ENCODE measurements at regions not wholly inside any gene's neighbourhood (a gene's known extent, or its start where the extent isn't known, plus 50 kb on each side); places are given as distances from the start of the nearest gene placed in this dataset.

GRCh38 chr18:60146220-60146960 is 226.2 kb downstream of the MC4R start:
- Histone ChIP-seq H2BK5ac (ENCODE audit: low read depth, low read length) (no peak overlapping the region), H3K4me2 (ENCODE audit: insufficient read depth in 1 of 2, low read depth in 2 of 2, low read length in 2 of 2) (no peak overlapping the region), H2BK12ac (ENCODE audit: low read depth, low read length) (no peak overlapping the region), H2AFZ (ENCODE audit: low read length) (no peak overlapping the region), H2BK15ac (ENCODE audit: low read length) (no peak overlapping the region), H2AK5ac (ENCODE audit: low read depth, low read length) (no peak overlapping the region), H3K27ac (ENCODE audit: low read depth, low read length) (no peak overlapping the region), H3K18ac (ENCODE audit: extremely low read depth, low read length) (no peak overlapping the region), H3K23me2 (ENCODE audit: low read depth, low read length) (no peaks in the 10 kb centered on the region), H3K36me3 (ENCODE audit: control insufficient read depth in 2 of 4, insufficient read depth in 4 of 4, low read length in 3 of 4) (no peaks in the 10 kb centered on the region), H3K9me3 (ENCODE audit: insufficient read depth in 2 of 2, low read depth in 1 of 2, low read length in 1 of 2) (no peaks in the 10 kb centered on the region), H2BK20ac (ENCODE audit: low read length) (no peak overlapping the region), H3K4me1 (replicated peaks in 1 of 4; ENCODE audit: control insufficient read depth in 3 of 4, insufficient read depth in 4 of 4, low read length in 3 of 4) (no peaks in the 10 kb centered on the region), H3K14ac (ENCODE audit: insufficient read length) (no peak overlapping the region), H3K79me2 (ENCODE audit: control insufficient read depth in 1 of 2, insufficient read depth in 2 of 2, low read length in 2 of 2) (no peaks in the 10 kb centered on the region), H2BK120ac (replicated peaks; ENCODE audit: low read depth, low read length) (no peak overlapping the region), H3K79me1 (ENCODE audit: low read depth, low read length) (no peaks in the 10 kb centered on the region), H3K27me3 (replicated peaks in 1 of 4; ENCODE audit: control insufficient read depth in 3 of 4, extremely low read depth in 1 of 4, insufficient read depth in 3 of 4, low read length in 3 of 4) (no peaks in the 10 kb centered on the region), H4K5ac (ENCODE audit: insufficient read length, low read depth, low read length) (no peak overlapping the region), H3K23ac (ENCODE audit: insufficient read length) (no peak overlapping the region), H4K8ac (ENCODE audit: extremely low read depth, insufficient read depth, low read length) (no peak overlapping the region), H3K4ac (replicated peaks; ENCODE audit: insufficient read length, low read depth, low read length) (no peak overlapping the region), H3K56ac (replicated peaks; ENCODE audit: insufficient read length, low read depth, low read length) (no peak overlapping the region), H3K9ac (replicated peaks in 1 of 4; ENCODE audit: extremely low read depth in 1 of 4, low read depth in 3 of 4, low read length in 3 of 4) (no peak overlapping the region), H3K4me3 (ENCODE audit: extremely low read depth in 1 of 4, insufficient read depth in 2 of 4, low read depth in 3 of 4, low read length in 4 of 4) (no peak overlapping the region), H4K20me1 (replicated peaks in 1 of 2; ENCODE audit: control insufficient read depth in 1 of 2, insufficient read depth in 2 of 2, low read length in 2 of 2) (no peaks in the 10 kb centered on the region), H4K91ac (replicated peaks; ENCODE audit: insufficient read length, low read length) (no peak overlapping the region)
- CTCF ChIA-PET (ENCODE audit: partially characterized antibody) = interaction anchor here (0.6 to 1.4 kb wide), 2 partner anchors 16 to 150 kb away, joined by 3 to 6 read pairs; no protein-coding TSS in a partner anchor
- FAIRE-seq (no peak), DNase-seq (ENCODE audit: low read depth in 1 of 2, low spot score in 2 of 2) (no peak)
- POLR2A ChIA-PET (ENCODE audit: partially characterized antibody) = interaction anchor here (0.7 kb wide), 1 partner anchor 636 kb away, joined by 3 read pairs; no protein-coding TSS in a partner anchor
- 96% methylated on average over 11 of the region's 11 CpGs; no CpG with 5 or more reads in 1 of the 2 experiments for WGBS, 2 experiments (ENCODE audit: extremely low coverage in 1 of 2, insufficient coverage in 1 of 2, insufficient read length in 1 of 2, insufficient replicate concordance in 2 of 2, low coverage in 1 of 2, low lambda C conversion rate in 2 of 2, missing lambda C conversion rate in 1 of 2)
- TF ChIP-seq HDAC2 (IDR thresholded peaks at IDR 0.05; ENCODE audit: borderline replicate concordance in 1 of 2, low read depth in 2 of 2, low read length in 2 of 2) = no peak
- no peak for TF ChIP-seq POLR2A (IDR thresholded peaks at IDR 0.05; ENCODE audit: control extremely low read depth in 1 of 2, low read depth in 2 of 2, low read length in 2 of 2)

Measured in H1 (cell line).